Naive thymus-derived CD4-positive, alpha-beta T cell (primary cell): ENCODE measurements at regions not wholly inside any gene's neighbourhood (a gene's known extent, or its start where the extent isn't known, plus 50 kb on each side); places are given as distances from the start of the nearest gene placed in this dataset.
"Not testable (repeated sequence)": the region's sequence is repeated elsewhere in the genome, so short reads cannot be mapped to it uniquely, and the experiment has no call there.

Source experiments
- ATAC-seq: fragments of 150-1000 bp; cut with Tn5 transposase; 2 replicates; pipeline ENCODE4 v1.10.0; 2021; ENCODE audit warnings: mild to moderate bottlenecking, moderate library complexity
- CTCF ChIA-PET: fragments of 350-600 bp; sonication (Branson Sonifier 250); formaldehyde crosslinking; loops from one replicate; lab custom pipeline; 2021; ENCODE audit warnings: antibody characterized with exemption; lab: Charles Lee
- POLR2A ChIA-PET: fragments of 350-600 bp; sonication (Branson Sonifier 250); formaldehyde crosslinking; loops from one replicate; lab custom pipeline; 2021; ENCODE audit warnings: antibody characterized with exemption, inconsistent platforms; lab: Charles Lee
- DNase-seq, 9 donors: peaks; one replicate each; pipeline versions ENCODE4 v3.0.0 to v3.0.0-alpha.2; 2020 to 2022; ENCODE audit warnings: mixed read lengths in 1 of 9
- H3K27ac ChIP-seq: one replicate; pipeline ENCODE4 v1.7.0; 2013; ENCODE audit warnings: mild to moderate bottlenecking, low read depth, low read length, moderate library complexity
- H3K27me3 ChIP-seq, 2 donors: one replicate each; pipeline ENCODE4 v1.7.0; 2013; ENCODE audit warnings: low read length in 2 of 2, mild to moderate bottlenecking in 2 of 2, moderate library complexity in 2 of 2; ENCODE audit not compliant: control insufficient read depth in 2 of 2, insufficient read depth in 2 of 2
- H3K36me3 ChIP-seq, 3 experiments: 1 replicate in 2 of 3; 2 replicates in 1 of 3; pipeline ENCODE4 v1.7.0; 2013; ENCODE audit warnings: low read length in 3 of 3, mild to moderate bottlenecking in 3 of 3, moderate library complexity in 1 of 3; ENCODE audit not compliant: insufficient read depth in 3 of 3, control insufficient read depth in 2 of 3
- H3K4me1 ChIP-seq, 2 donors: one replicate each; pipeline ENCODE4 v1.7.0; 2013; ENCODE audit warnings: low read length in 2 of 2, mild to moderate bottlenecking in 2 of 2, moderate library complexity in 1 of 2; ENCODE audit not compliant: control insufficient read depth in 2 of 2, insufficient read depth in 2 of 2
- H3K4me3 ChIP-seq: 2 replicates; pipeline ENCODE4 v1.7.0; 2013; ENCODE audit warnings: mild to moderate bottlenecking, low read length
- H3K9me3 ChIP-seq, 3 experiments: 1 replicate in 2 of 3; 2 replicates in 1 of 3; pipeline ENCODE4 v1.7.0; 2013; ENCODE audit warnings: low read length in 3 of 3; ENCODE audit not compliant: control insufficient read depth in 2 of 3
- H3K27ac Mint-ChIP-seq, 9 donors: one replicate each; pipeline ENCODE4 v1.8.0; 2020 to 2022; ENCODE audit warnings: mixed read lengths in 9 of 9, mild to moderate bottlenecking in 8 of 9, moderate library complexity in 5 of 9, inconsistent platforms in 2 of 9
- H3K27me3 Mint-ChIP-seq, 5 donors: one replicate each; pipeline ENCODE4 v1.8.0; 2021 to 2022; ENCODE audit warnings: mixed read lengths in 5 of 5, mild to moderate bottlenecking in 1 of 5
- H3K36me3 Mint-ChIP-seq, 5 donors: one replicate each; pipeline ENCODE4 v1.8.0; 2020 to 2022; ENCODE audit warnings: mixed read lengths in 5 of 5, mild to moderate bottlenecking in 3 of 5, inconsistent platforms in 1 of 5
- H3K4me1 Mint-ChIP-seq, 7 donors: one replicate each; pipeline ENCODE4 v1.8.0; 2020 to 2022; ENCODE audit warnings: mixed read lengths in 7 of 7, mild to moderate bottlenecking in 3 of 7, inconsistent platforms in 1 of 7
- H3K4me3 Mint-ChIP-seq, 10 donors: one replicate each; pipeline ENCODE4 v1.8.0; 2020 to 2022; ENCODE audit warnings: mild to moderate bottlenecking in 10 of 10, mixed read lengths in 10 of 10, moderate library complexity in 6 of 10, inconsistent platforms in 2 of 10
- H3K9me3 Mint-ChIP-seq, 11 donors: one replicate each; pipeline ENCODE4 v1.8.0; 2020 to 2022; ENCODE audit warnings: mixed read lengths in 11 of 11, mild to moderate bottlenecking in 4 of 11, inconsistent platforms in 1 of 11, moderate library complexity in 1 of 11
- intact Hi-C, 2 donors: fragments of 100-400 bp; cut with micrococcal nuclease; formaldehyde crosslinking; loops; one replicate each; pipeline ENCODE4 v1.15.1; 2023

GRCh38 chr20:48503166-48503815 is 324.5 kb downstream of the PREX1 start:
- H3K27ac Mint-ChIP-seq, result no peak overlapping the region
- H3K4me3 Mint-ChIP-seq, result no peak overlapping the region
- ChIA-PET POLR2A (no interaction called here), CTCF (no interaction called here)
- Histone ChIP-seq H3K27me3 (no peaks in the 10 kb centered on the region), H3K27ac (no peak overlapping the region), H3K36me3 (no peaks in the 10 kb centered on the region), H3K4me1 (no peaks in the 10 kb centered on the region), H3K4me3 (no peak overlapping the region), H3K9me3 (no peaks in the 10 kb centered on the region)
- ATAC-seq, result no peak
- H3K4me1 Mint-ChIP-seq, result no peaks in the 10 kb centered on the region
- no peak for DNase-seq
- H3K27me3 Mint-ChIP-seq, result peaks cover 0 to 4% (median 0%) of the 10 kb centered on the region in 5 donors
- H3K36me3 Mint-ChIP-seq, result no peaks in the 10 kb centered on the region
- intact Hi-C loops, result no loop called here
- H3K9me3 Mint-ChIP-seq, result no peaks in the 10 kb centered on the region

GRCh38 chr20:48502758-48503157 is 325.0 kb downstream of the PREX1 start:
- no peak overlapping the region for H3K4me3 Mint-ChIP-seq
- H3K27me3 ChIP-seq, result no peaks in the 10 kb centered on the region
- peaks cover 0 to 5% (median 1%) of the 10 kb centered on the region in 5 donors for H3K27me3 Mint-ChIP-seq
- no peak overlapping the region for H3K4me3 ChIP-seq
- H3K36me3 ChIP-seq, result no peaks in the 10 kb centered on the region
- no peaks in the 10 kb centered on the region for H3K4me1 ChIP-seq
- ChIA-PET CTCF (no interaction called here), POLR2A (no interaction called here)
- H3K27ac Mint-ChIP-seq, result no peak overlapping the region
- no peaks in the 10 kb centered on the region for H3K9me3 Mint-ChIP-seq
- no peaks in the 10 kb centered on the region for H3K36me3 Mint-ChIP-seq
- no peaks in the 10 kb centered on the region for H3K4me1 Mint-ChIP-seq
- no peak for DNase-seq
- H3K9me3 ChIP-seq, result no peaks in the 10 kb centered on the region
- ATAC-seq, result no peak
- H3K27ac ChIP-seq, result no peak overlapping the region
- intact Hi-C loops, result no loop called here

- no peak for DNase-seq
- no peak overlapping the region for H3K27ac ChIP-seq
- peaks cover 0 to 6% (median 4%) of the 10 kb centered on the region in 5 donors for H3K27me3 Mint-ChIP-seq
- ChIA-PET CTCF (no interaction called here), POLR2A (no interaction called here)
- H3K9me3 ChIP-seq, result no peaks in the 10 kb centered on the region
- H3K9me3 Mint-ChIP-seq, result no peaks in the 10 kb centered on the region
- no peaks in the 10 kb centered on the region for H3K4me1 ChIP-seq
- H3K4me3 ChIP-seq, result no peak overlapping the region
- no peak for ATAC-seq
- H3K4me3 Mint-ChIP-seq, result no peak overlapping the region
- H3K27ac Mint-ChIP-seq, result no peak overlapping the region
- intact Hi-C loops, result no loop called here
- H3K36me3 ChIP-seq, result no peaks in the 10 kb centered on the region
- H3K36me3 Mint-ChIP-seq, result no peaks in the 10 kb centered on the region
- H3K4me1 Mint-ChIP-seq, result no peaks in the 10 kb centered on the region
- no peaks in the 10 kb centered on the region for H3K27me3 ChIP-seq
Measured at GRCh38 chr20:48502016-48502415, 325.8 kb downstream of the PREX1 start.

- H3K27ac ChIP-seq, H3K36me3 Mint-ChIP-seq, DNase-seq, H3K27me3 Mint-ChIP-seq, H3K36me3 ChIP-seq, H3K4me3 Mint-ChIP-seq, POLR2A ChIA-PET, H3K9me3 Mint-ChIP-seq, H3K9me3 ChIP-seq, H3K4me1 ChIP-seq, H3K27me3 ChIP-seq, CTCF ChIA-PET, intact Hi-C loops, H3K4me3 ChIP-seq, H3K27ac Mint-ChIP-seq, H3K4me1 Mint-ChIP-seq, ATAC-seq: not testable (repeated sequence)
Measured at GRCh38 chr20:48500900-48501299, 326.9 kb downstream of the PREX1 start.

- intact Hi-C loops, ATAC-seq, DNase-seq, H3K4me1 ChIP-seq, H3K4me3 ChIP-seq, H3K27me3 Mint-ChIP-seq, POLR2A ChIA-PET, H3K4me3 Mint-ChIP-seq, H3K36me3 Mint-ChIP-seq, H3K27ac Mint-ChIP-seq, H3K36me3 ChIP-seq, H3K9me3 ChIP-seq, CTCF ChIA-PET, H3K9me3 Mint-ChIP-seq, H3K4me1 Mint-ChIP-seq, H3K27me3 ChIP-seq, H3K27ac ChIP-seq: not testable (repeated sequence)
Measured at GRCh38 chr20:48498939-48499338, 328.9 kb downstream of the PREX1 start.

GRCh38 chr20:48498125-48498524 is 329.7 kb downstream of the PREX1 start:
- H3K36me3 ChIP-seq, POLR2A ChIA-PET, H3K27me3 Mint-ChIP-seq, CTCF ChIA-PET, H3K27ac ChIP-seq, H3K9me3 Mint-ChIP-seq, H3K9me3 ChIP-seq, H3K36me3 Mint-ChIP-seq, ATAC-seq, H3K27ac Mint-ChIP-seq, H3K4me1 ChIP-seq, intact Hi-C loops, H3K4me3 ChIP-seq, H3K4me3 Mint-ChIP-seq, H3K27me3 ChIP-seq, H3K4me1 Mint-ChIP-seq, DNase-seq: not testable (repeated sequence)

- ChIA-PET CTCF (no interaction called here), POLR2A (no interaction called here)
- no peaks in the 10 kb centered on the region for H3K36me3 ChIP-seq
- ATAC-seq (no peak), DNase-seq (no peak)
- no peaks in the 10 kb centered on the region for H3K4me1 Mint-ChIP-seq
- no peak overlapping the region for H3K27ac ChIP-seq
- peaks cover 0 to 13% (median 5%) of the 10 kb centered on the region in 5 donors for H3K27me3 Mint-ChIP-seq
- H3K4me3 Mint-ChIP-seq, result no peak overlapping the region
- intact Hi-C loops, result no loop called here
- H3K9me3 Mint-ChIP-seq, result no peaks in the 10 kb centered on the region
- H3K9me3 ChIP-seq, result no peaks in the 10 kb centered on the region
- no peaks in the 10 kb centered on the region for H3K27me3 ChIP-seq
- no peaks in the 10 kb centered on the region for H3K4me1 ChIP-seq
- H3K36me3 Mint-ChIP-seq, result no peaks in the 10 kb centered on the region
- no peak overlapping the region for H3K4me3 ChIP-seq
- H3K27ac Mint-ChIP-seq, result no peak overlapping the region
Measured at GRCh38 chr20:48493966-48494365, 333.8 kb downstream of the PREX1 start.
